ENCODE measurements at regions not wholly inside any gene's neighbourhood (a gene's known extent, or its start where the extent isn't known, plus 50 kb on each side); places are given as distances from the start of the nearest gene placed in this dataset.
A peak's percentile ranks its signal among the peaks of the same experiment; 100 is the strongest.

DNA sequence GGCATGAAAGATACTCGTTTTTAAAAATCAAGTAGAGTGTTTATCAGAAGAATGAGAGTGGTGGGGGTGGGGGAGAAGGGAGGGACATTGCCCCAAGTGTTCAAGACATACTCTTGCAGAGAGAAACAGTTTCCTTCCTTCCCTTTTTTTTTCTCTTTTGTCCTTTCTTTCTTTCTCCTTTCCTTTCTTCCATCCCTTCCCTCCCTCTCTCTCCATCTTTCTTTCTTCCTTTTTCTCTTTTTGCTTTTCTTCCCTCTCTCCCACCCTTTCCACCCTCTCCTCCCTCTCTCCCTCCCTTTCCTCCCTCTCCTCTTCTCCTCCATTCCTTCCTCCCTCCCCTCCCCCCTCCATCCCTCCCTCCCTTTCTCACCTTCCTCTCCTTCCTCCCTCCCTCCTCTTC is 478.3 kb upstream of the EDIL3 start:
- DNase-seq (ENCODE audit: low read depth) (no peak), FAIRE-seq (no peak)
- H3K27ac Mint-ChIP-seq (ENCODE audit: unreplicated experiment), result no peak overlapping the region
- Histone ChIP-seq H3K9ac (ENCODE audit: low read length) (no peak overlapping the region), H4K20me1 (ENCODE audit: insufficient read depth, low read length) (no peaks in the 10 kb centered on the region), H3K4me1 (ENCODE audit: insufficient read depth, low read length) (no peaks in the 10 kb centered on the region), H3K79me2 (ENCODE audit: insufficient read depth, low read length) (no peaks in the 10 kb centered on the region), H3K36me3 (ENCODE audit: insufficient read depth, low read length) (no peaks in the 10 kb centered on the region), H3K9me3 (ENCODE audit: insufficient read depth, low read depth, low read length) (no peaks in the 10 kb centered on the region), H3K27ac (ENCODE audit: low read depth, low read length) (no peak overlapping the region), H2AFZ (ENCODE audit: low read depth, low read length) (no peak overlapping the region), H3K4me2 (ENCODE audit: low read length) (no peak overlapping the region), H3K4me3 (ENCODE audit: insufficient read depth, low read depth, low read length) (no peak overlapping the region), H3K27me3 (ENCODE audit: insufficient read depth, low read length) (no peaks in the 10 kb centered on the region)
- TF ChIP-seq CTCF (IDR thresholded peaks at IDR 0.05; ENCODE audit: insufficient read depth, low read depth, low read length) (no peak), EZH2 (IDR thresholded peaks at IDR 0.05; ENCODE audit: insufficient read depth, low read length) (no peak)
- H3K36me3 Mint-ChIP-seq (ENCODE audit: low read depth, unreplicated experiment), result no peaks in the 10 kb centered on the region
- no peaks in the 10 kb centered on the region for H3K27me3 Mint-ChIP-seq (ENCODE audit: low read depth, unreplicated experiment)
- H3K4me3 Mint-ChIP-seq (ENCODE audit: unreplicated experiment), result no peak overlapping the region
- no peaks in the 10 kb centered on the region for H3K9me3 Mint-ChIP-seq (ENCODE audit: unreplicated experiment)
- H3K4me1 Mint-ChIP-seq (ENCODE audit: low read depth, unreplicated experiment), result no peaks in the 10 kb centered on the region

DNA sequence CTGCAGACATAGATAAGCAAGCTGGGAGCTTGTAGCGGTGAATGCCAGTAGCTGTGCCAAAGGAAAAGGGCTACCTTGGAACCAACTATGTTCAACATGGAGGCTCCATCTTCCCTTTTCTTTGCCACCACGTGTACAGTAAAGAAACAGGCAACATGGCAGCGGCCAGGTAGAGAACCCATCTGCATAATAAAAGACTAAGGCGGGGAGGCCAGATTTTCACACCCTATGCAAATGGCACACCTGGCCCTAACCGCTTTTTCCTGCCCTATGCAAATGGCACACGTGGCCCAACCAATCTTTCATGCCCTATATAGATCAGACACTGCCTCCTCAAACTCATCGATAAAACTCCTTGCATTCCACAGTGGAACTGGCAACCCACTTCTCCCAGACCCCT is 477.5 kb upstream of the EDIL3 start:
- Histone ChIP-seq H3K4me3 (ENCODE audit: insufficient read depth, low read depth, low read length) (no peak overlapping the region), H3K36me3 (ENCODE audit: insufficient read depth, low read length) (no peaks in the 10 kb centered on the region), H4K20me1 (ENCODE audit: insufficient read depth, low read length) (no peaks in the 10 kb centered on the region), H3K27me3 (ENCODE audit: insufficient read depth, low read length) (no peaks in the 10 kb centered on the region), H3K27ac (ENCODE audit: low read depth, low read length) (no peak overlapping the region), H3K4me2 (ENCODE audit: low read length) (no peak overlapping the region), H3K9ac (ENCODE audit: low read length) (no peak overlapping the region), H3K4me1 (ENCODE audit: insufficient read depth, low read length) (no peaks in the 10 kb centered on the region), H2AFZ (ENCODE audit: low read depth, low read length) (no peak overlapping the region), H3K79me2 (ENCODE audit: insufficient read depth, low read length) (no peaks in the 10 kb centered on the region), H3K9me3 (ENCODE audit: insufficient read depth, low read depth, low read length) (no peaks in the 10 kb centered on the region)
- Mint-ChIP-seq H3K4me3 (ENCODE audit: unreplicated experiment) (no peak overlapping the region), H3K9me3 (ENCODE audit: unreplicated experiment) (no peaks in the 10 kb centered on the region), H3K36me3 (ENCODE audit: low read depth, unreplicated experiment) (no peaks in the 10 kb centered on the region), H3K27ac (ENCODE audit: unreplicated experiment) (no peak overlapping the region), H3K4me1 (ENCODE audit: low read depth, unreplicated experiment) (no peaks in the 10 kb centered on the region), H3K27me3 (ENCODE audit: low read depth, unreplicated experiment) (no peaks in the 10 kb centered on the region)
- TF ChIP-seq EZH2 (IDR thresholded peaks at IDR 0.05; ENCODE audit: insufficient read depth, low read length), result no peak
- TF ChIP-seq CTCF (IDR thresholded peaks at IDR 0.05; ENCODE audit: insufficient read depth, low read depth, low read length), result no peak
- DNase-seq (ENCODE audit: low read depth) (no peak), FAIRE-seq (no peak)

DNA sequence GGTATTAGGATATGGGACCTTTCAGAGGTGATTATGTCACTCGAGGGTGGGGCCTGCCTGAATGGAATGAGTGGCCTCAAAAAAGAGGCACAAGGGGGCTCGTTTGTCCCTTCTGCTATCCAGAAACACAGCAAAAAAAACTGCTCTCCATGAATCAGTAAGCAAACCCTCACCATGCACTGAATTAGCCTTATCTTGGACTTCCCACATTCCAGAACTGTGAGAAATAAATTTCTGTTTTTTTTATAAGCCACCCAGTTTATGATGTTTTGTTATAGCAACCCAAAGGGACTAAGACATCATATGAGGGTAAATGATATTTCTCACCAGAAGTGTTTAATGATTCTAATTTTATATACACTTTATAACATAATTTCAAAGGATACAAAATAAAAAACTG is 476.6 kb upstream of the EDIL3 start:
- no peak overlapping the region for H3K4me3 ChIP-seq (ENCODE audit: insufficient read depth, low read depth, low read length)
- H3K79me2 ChIP-seq (ENCODE audit: insufficient read depth, low read length), result no peaks in the 10 kb centered on the region
- no peaks in the 10 kb centered on the region for H3K36me3 ChIP-seq (ENCODE audit: insufficient read depth, low read length)
- FAIRE-seq (no peak), DNase-seq (ENCODE audit: low read depth) (peak; percentile 53)
- H3K27me3 Mint-ChIP-seq (ENCODE audit: low read depth, unreplicated experiment), result no peaks in the 10 kb centered on the region
- H3K27ac ChIP-seq (ENCODE audit: low read depth, low read length), result peak overlapping the region; percentile 13
- H3K4me3 Mint-ChIP-seq (ENCODE audit: unreplicated experiment), result no peak overlapping the region
- no peaks in the 10 kb centered on the region for H3K4me1 Mint-ChIP-seq (ENCODE audit: low read depth, unreplicated experiment)
- no peaks in the 10 kb centered on the region for H3K36me3 Mint-ChIP-seq (ENCODE audit: low read depth, unreplicated experiment)
- no peak overlapping the region for H3K9ac ChIP-seq (ENCODE audit: low read length)
- TF ChIP-seq EZH2 (IDR thresholded peaks at IDR 0.05; ENCODE audit: insufficient read depth, low read length) (no peak), CTCF (IDR thresholded peaks at IDR 0.05; ENCODE audit: insufficient read depth, low read depth, low read length) (no peak)
- no peaks in the 10 kb centered on the region for H4K20me1 ChIP-seq (ENCODE audit: insufficient read depth, low read length)
- no peaks in the 10 kb centered on the region for H3K4me1 ChIP-seq (ENCODE audit: insufficient read depth, low read length)
- no peaks in the 10 kb centered on the region for H3K9me3 ChIP-seq (ENCODE audit: insufficient read depth, low read depth, low read length)
- no peaks in the 10 kb centered on the region for H3K27me3 ChIP-seq (ENCODE audit: insufficient read depth, low read length)
- no peak overlapping the region for H3K27ac Mint-ChIP-seq (ENCODE audit: unreplicated experiment)
- H3K9me3 Mint-ChIP-seq (ENCODE audit: unreplicated experiment), result no peaks in the 10 kb centered on the region
- no peak overlapping the region for H2AFZ ChIP-seq (ENCODE audit: low read depth, low read length)
- H3K4me2 ChIP-seq (ENCODE audit: low read length), result no peak overlapping the region
